HG03060 (cell line): ENCODE measurements at regions not wholly inside any gene's neighbourhood (a gene's known extent, or its start where the extent isn't known, plus 50 kb on each side); places are given as distances from the start of the nearest gene placed in this dataset.
"Not testable (repeated sequence)": the region's sequence is repeated elsewhere in the genome, so short reads cannot be mapped to it uniquely, and the experiment has no call there.

Experiments
- ATAC-seq: cut with Tn5 transposase; IDR thresholded peaks from one replicate; pipeline ENCODE4 v1.9.1; 2021; ENCODE audit warnings: low read depth, moderate number of reproducible peaks; ENCODE audit not compliant: unreplicated experiment

DNA sequence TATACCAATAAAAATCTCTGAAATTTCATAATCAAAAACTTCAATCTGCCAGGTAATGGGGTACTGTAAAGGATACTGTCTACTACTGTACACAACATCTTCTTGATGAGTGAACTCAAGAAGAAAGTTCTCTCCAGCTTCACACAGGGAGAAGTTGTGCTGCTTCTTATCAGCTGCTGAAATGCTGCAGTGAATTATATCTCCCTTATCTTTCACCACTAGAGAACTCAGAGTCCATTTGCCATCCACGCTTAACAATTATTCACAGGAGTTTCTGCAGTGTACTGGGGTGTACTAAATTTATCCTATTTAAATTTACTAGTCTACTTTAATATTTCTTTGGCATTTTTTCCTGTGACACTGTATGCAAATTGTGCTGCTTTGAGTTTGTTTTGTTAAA lies 384.8 kb downstream of the TFAP2B start:
- no peak for ATAC-seq

DNA sequence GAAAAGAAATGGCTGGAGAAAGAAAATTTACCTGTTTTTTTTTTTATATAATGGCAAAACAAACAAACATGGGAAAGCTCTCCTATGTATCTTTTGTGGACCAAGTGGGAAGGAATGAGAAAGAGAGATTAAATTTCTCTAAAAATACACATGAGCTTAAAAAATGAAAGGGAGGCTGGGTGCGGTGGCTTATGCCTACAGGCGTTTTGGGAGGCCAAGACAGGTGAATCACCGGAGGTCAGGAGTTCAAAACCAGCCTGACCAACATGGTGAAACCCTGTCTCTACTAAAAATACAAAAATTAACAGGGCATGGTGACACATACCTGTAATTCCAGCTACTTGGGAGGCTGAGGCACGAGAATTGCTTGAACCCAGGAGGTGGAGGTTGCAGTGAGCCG lies 388.0 kb downstream of the TFAP2B start:
- not testable (repeated sequence) for ATAC-seq

- no peak for ATAC-seq
These were observed 391.0 kb downstream of the TFAP2B start for GRCh38 chr6:51209651-51210050.

DNA sequence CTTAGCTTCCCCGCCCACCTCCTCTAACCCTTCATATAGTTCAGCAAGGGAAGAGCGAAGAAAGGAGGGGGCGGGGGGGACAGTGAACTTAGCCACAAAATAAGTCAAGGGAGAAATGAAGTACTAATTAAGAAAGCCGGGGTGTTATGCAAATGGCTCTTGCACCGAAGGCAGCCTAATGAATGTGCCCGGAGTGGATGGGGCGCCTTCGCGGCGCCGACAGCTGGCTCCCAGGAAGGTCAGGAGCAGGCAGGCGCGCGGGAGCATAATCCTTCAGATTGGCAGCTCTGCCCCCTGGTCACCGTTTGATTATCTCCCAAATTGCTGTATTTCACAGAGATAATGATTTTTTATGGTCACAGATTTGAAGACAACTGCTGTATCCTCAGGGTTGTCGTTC lies 395.1 kb downstream of the TFAP2B start:
- ATAC-seq: no peak

- ATAC-seq: no peak
These were observed 395.8 kb downstream of the TFAP2B start for GRCh38 chr6:51214442-51214841.

DNA sequence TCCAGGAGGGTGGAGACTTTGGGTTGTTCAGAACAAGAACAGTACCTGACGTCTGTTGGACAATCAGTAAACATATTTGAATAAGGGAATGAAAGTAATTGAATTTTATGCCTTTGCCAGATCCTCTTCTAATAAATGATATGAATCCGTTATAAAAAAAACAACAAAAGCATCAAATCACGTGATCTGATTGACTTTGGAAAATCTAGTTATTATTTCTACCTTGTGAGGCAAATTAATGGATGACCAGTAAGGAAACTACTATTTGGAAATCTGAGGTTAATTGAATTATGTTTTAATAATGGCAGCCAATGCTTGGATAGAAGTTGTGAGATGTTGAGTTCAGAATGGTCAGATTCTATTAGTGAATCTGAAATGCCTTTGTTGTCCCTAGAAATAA lies 399.5 kb downstream of the TFAP2B start:
- ATAC-seq: no peak

DNA sequence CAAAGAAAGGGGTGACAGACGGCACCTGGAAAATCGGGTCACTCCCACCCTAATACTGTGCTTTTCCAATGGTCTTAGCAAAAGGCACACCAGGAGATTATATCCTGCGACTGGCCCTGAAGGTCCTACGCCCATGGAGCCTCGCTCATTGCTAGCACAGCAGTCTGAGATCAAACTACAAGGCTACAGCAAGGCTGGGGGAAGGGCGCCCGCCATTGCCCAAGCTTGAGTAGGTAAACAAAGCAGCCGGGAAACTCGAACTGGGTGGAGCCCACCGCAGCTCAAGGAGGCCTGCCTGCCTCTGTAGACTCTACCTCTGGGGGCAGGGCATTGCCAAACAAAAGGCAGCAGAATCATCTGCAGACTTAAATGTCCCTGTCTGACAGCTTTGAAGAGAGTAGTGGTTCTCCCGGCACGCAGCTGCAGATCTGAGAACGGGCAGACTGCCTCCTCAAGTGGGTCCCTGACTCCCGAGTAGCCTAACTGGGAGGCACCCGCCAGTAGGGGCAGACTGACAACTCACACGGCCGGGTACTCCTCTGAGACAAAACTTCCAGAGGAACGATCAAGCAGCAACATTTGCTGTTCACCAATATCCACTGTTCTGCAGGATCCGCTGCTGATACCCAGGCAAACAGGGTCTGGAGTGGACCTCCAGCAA lies 406.0 kb downstream of the TFAP2B start:
- ATAC-seq: not testable (repeated sequence)

DNA sequence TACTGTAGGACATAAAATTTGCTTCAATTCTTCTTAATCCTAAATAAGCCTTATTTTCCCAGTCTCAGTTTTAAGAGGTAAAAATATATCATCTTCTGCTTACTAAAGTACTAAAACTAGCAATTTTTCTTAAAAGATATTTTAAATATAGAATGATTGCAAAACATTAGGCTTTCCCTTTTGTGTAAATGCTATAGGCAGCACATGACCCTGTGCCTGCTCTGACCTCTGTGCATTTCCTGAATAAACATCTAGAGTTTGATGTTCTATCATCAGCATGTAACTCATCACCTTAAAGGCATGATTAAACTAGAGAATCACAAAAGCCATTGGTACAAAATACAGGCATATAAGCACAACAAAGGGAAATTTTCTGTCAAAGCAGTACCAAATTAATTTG lies 422.7 kb downstream of the TFAP2B start:
- no peak for ATAC-seq

GRCh38 chr6:51249798-51250197 lies 431.1 kb downstream of the TFAP2B start:
- no peak for ATAC-seq

DNA sequence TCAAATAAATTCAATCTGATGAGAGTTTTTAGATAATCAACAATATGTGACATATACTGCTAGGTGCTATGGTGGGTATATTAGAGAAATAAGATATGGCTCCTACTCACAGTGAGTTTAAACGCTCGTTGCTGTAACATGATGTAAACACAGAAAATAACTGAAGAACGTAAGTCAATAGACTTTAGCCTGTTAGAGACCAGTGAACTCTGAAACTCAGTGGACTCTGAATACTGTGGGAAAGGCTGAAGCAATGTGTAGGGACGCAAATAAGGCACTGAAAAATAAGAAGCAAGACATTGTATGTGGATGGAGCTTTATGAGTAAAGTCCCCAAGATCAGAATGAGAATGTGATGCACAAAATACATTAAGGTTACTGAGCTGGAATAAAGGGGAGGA lies 431.6 kb downstream of the TFAP2B start:
- no peak for ATAC-seq

DNA sequence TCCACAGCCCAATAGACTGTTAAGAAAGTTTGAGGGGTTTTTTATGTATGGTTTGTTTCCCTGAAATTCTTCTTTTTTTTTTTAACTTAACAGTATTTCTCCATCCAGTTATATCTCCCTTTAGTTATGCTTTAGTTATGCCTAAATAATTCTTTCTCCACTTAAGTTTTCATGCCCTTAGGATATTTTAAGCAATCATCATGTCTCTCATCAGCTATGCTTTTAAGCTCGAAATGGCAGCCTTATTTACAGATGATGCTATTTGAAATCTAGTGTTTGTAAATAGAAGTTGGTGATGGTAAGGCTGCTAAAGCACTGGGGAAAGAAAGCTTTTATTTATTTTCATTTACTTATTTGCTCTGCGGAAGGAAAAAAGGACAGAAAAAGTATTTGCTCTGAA lies 439.3 kb downstream of the TFAP2B start:
- no peak for ATAC-seq

- ATAC-seq: no peak
These were observed 441.3 kb downstream of the TFAP2B start for GRCh38 chr6:51260003-51260402.

DNA sequence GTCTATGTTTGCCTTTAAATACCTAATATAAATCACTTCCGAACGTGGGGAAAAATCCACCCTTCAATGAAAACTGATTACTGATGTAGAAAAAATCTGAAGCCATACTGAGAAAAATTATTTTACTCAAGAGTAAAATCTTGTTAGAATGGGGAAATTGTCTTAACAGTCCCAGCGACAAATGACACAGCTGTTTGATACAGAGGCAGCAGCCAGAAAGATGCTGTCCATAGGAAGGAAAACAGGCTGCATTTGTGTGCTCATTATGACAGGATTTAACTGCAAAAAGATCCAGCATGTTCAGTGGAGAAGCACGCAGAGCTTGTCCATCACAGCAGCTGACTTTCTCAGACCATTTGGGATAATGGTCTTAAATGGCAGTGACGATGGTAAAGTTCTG lies 443.0 kb downstream of the TFAP2B start:
- ATAC-seq: no peak

GRCh38 chr6:51265426-51265825 lies 446.8 kb downstream of the TFAP2B start:
- ATAC-seq: no peak

DNA sequence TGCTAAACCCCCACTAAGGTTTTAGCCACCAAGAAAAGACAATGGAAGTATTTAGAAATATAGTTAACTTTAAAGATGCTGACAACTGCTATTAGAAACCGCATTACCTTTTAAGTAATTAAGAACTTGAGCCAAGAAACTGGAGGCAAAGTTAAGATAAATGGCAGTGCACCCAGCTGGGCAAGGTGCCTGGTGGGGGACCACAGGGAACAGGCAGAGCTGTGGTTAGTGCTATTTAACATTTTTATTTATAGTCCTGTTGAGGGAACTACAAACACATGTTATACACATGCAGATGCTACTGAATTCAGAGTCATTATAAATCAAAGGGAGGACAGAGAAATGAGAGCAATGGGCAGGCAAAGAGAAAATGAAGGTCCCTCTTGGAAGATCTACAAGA lies 447.9 kb downstream of the TFAP2B start:
- ATAC-seq: no peak

DNA sequence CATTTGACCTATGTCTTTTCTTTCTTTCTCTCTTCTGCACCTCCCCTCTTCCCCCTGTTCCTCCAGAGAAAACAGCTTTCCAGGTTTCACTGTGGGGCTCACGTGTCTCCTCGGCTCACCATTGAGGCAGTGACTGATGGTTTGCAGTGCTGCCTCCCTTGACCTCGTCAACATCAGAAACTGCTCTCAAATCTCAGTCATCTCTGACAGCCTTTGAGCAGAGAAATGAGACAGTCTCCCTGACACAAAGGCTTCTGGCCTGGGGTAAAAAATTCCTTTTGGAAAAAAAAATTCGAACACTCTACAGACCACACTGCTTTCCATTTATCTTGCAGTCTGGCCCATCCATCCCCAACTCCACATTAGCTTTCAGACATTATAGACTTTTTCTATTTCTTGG lies 450.0 kb downstream of the TFAP2B start:
- ATAC-seq: no peak

- no peak for ATAC-seq
These were observed 451.2 kb downstream of the TFAP2B start for GRCh38 chr6:51269876-51270275.

DNA sequence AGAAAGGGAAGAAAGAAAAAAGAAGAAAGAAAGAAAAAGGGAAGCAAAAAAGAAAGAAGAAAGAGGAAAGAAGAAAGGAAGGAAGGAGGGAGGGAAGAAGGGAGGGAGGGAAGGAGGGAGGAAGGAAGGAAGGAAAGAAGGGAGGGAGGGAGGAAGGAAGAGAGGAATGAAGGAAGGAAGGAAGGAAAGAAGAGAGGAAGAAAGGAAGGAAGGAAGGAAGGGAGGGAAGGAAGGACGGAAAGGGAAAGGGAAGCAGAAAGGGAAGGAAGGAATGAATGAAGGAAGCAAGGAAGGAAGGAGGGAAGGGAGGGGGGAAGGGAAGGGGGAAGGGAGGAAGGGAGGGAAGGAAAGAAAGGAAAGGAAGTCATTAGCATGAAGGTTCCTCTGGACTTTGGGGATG lies 452.9 kb downstream of the TFAP2B start:
- no peak for ATAC-seq

DNA sequence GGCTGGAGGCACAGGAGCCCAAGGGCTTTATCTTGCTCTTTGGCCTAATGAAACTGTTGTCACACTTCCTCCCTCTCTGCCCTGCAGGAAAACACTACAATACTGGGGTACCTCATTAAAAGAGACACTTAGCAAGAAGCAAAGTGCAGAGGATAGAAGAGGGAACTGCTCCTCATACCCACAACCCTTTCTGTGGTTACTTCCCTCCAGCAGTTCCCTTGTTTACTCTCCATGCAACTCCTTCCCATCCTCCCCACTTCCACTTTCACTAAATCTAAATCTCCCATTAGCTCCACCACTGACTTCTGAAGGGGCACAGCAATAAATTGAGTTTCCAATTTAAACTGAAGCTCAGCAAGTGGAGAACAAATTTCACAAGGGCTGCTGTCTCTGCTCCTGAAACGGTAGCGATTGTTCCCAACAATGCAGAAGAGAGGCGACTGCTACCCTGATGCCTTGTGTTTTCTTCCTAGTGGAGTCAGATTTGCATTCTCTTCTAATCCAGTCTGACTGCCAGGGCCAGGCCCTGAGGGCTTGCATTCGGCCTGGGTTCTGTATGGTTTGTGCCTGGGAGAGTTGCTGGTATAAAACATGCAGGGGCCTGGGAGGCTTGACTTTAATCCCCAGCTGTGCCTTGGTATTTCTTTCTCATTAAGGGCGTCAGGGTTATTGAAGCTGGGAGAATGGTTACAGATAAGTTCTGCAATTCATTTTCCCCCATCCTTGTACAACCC lies 454.7 kb downstream of the TFAP2B start:
- ATAC-seq: no peak

GRCh38 chr6:51277474-51277873 lies 458.8 kb downstream of the TFAP2B start:
- no peak for ATAC-seq

GRCh38 chr6:51282026-51282425 lies 463.4 kb downstream of the TFAP2B start:
- ATAC-seq: no peak

GRCh38 chr6:51283723-51284355 lies 465.2 kb downstream of the TFAP2B start:
- no peak for ATAC-seq
